Gastrocnemius medialis (tissue), 4 donors: ENCODE measurements at regions not wholly inside any gene's neighbourhood (a gene's known extent, or its start where the extent isn't known, plus 50 kb on each side); places are given as distances from the start of the nearest gene placed in this dataset.

Source experiments
- ATAC-seq, 2 donors: fragments of 150-250 bp; one replicate each; pipeline ENCODE4 v1.9.1; 2016
- DNase-seq, 2 donors: peaks; one replicate each; pipeline ENCODE4 v3.0.0-alpha.2; 2019
- H3K27ac ChIP-seq, 4 donors: fragments of 200-600 bp; sonication (generic); 1 replicate in 1 of 4; 2 replicates in 3 of 4; pipeline ENCODE4 v1.5.1; 2016 to 2018; ENCODE audit warnings: mild to moderate bottlenecking in 2 of 4, moderate library complexity in 1 of 4
- H3K27me3 ChIP-seq, 3 donors: fragments of 200-600 bp; sonication (generic) in 2 of 3; 1 replicate in 1 of 3; 2 replicates in 2 of 3; pipeline versions ENCODE4 v1.5.1 to v1.6.0; 2016 to 2019; ENCODE audit warnings: mild to moderate bottlenecking in 1 of 3, moderate library complexity in 1 of 3
- H3K36me3 ChIP-seq, 2 donors: fragments of 200-600 bp; sonication (generic) in 1 of 2; one replicate each; pipeline ENCODE4 v1.5.1; 2017 to 2018
- H3K4me1 ChIP-seq, 2 donors: fragments of 200-600 bp; sonication (generic) in 1 of 2; one replicate each; pipeline ENCODE4 v1.5.1; 2016 to 2017; ENCODE audit warnings: mild to moderate bottlenecking in 2 of 2
- H3K4me3 ChIP-seq, 4 donors: fragments of 200-600 bp; sonication (generic) in 3 of 4; 1 replicate in 1 of 4; 2 replicates in 3 of 4; pipeline ENCODE4 v1.5.1; 2016 to 2019; ENCODE audit warnings: mild to moderate bottlenecking in 2 of 4
- H3K9me3 ChIP-seq, 3 donors: fragments of 200-600 bp; sonication (generic) in 2 of 3; 1 replicate in 1 of 3; 2 replicates in 2 of 3; pipeline ENCODE4 v1.5.1; 2016 to 2019
- CTCF ChIP-seq, 5 experiments: fragments of 450-650 bp in 3 of 5; fragments of 200-600 bp in 2 of 5; sonication (generic) in 2 of 5; IDR thresholded peaks in 4 of 5; conservative IDR thresholded peaks in 1 of 5; 1 replicate in 4 of 5; 2 replicates in 1 of 5; pipeline ENCODE4 v1.5.1; 2016 to 2019; ENCODE audit warnings: antibody characterized with exemption in 5 of 5, mild to moderate bottlenecking in 3 of 5, moderate library complexity in 3 of 5
- POLR2A ChIP-seq, 2 donors: fragments of 450-650 bp; IDR thresholded peaks; one replicate each; pipeline ENCODE4 v1.6.1; 2017; ENCODE audit warnings: antibody characterized with exemption in 2 of 2, mild to moderate bottlenecking in 2 of 2, moderate library complexity in 2 of 2
- in situ Hi-C, 4 donors: fragments of 200-750 bp; cut with MboI; loops; one replicate each; pipeline versions ENCODE4 v1.15.0 to v1.8.0; 2017; ENCODE audit warnings: low sequenced_read_pairs in 4 of 4
- intact Hi-C: fragments of 100-400 bp; cut with DNase I; formaldehyde crosslinking; loops from one replicate; pipeline ENCODE4 v1.15.1; 2023; ENCODE audit warnings: low total_unique reads

GRCh38 chr4:28362169-28362568, 1501.5 kb downstream of the STIM2 start:
- in situ Hi-C loops (no loop called here), intact Hi-C loops (no loop called here)
- H3K27me3 ChIP-seq, result no peaks in the 10 kb centered on the region
- no peak overlapping the region for H3K4me3 ChIP-seq
- no peaks in the 10 kb centered on the region for H3K9me3 ChIP-seq
- no peak for ATAC-seq
- H3K27ac ChIP-seq, result no peak overlapping the region
- H3K4me1 ChIP-seq, result no peaks in the 10 kb centered on the region
- no peak for DNase-seq
- no peaks in the 10 kb centered on the region for H3K36me3 ChIP-seq
- TF ChIP-seq CTCF (IDR thresholded peaks at IDR 0.05 in 4 of 5, conservative IDR thresholded peaks at IDR 0.05 in 1 of 5) (no peak), POLR2A (IDR thresholded peaks at IDR 0.05) (no peak)

DNA sequence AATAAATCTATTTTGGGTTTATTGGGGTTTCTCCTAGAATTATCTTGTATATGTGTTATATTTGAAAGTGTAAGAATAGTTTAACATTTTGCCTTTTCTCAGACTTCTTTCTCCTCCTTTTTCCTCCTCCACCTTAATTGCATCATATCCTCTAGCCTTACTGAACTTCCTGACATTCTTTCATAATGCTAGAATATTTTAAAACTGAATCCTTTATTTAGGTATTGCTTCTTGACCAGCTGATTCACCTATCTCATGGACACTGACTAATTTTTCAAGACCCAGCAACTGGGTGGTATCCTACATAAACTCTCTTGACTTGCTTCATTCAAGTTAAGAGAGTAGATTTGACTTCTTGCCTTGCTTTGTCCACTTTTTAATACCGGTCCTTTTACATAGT, 1508.9 kb downstream of the STIM2 start:
- TF ChIP-seq CTCF (IDR thresholded peaks at IDR 0.05 in 4 of 5, conservative IDR thresholded peaks at IDR 0.05 in 1 of 5), result no peak
- TF ChIP-seq POLR2A (IDR thresholded peaks at IDR 0.05), result no peak
- Histone ChIP-seq H3K36me3 (no peaks in the 10 kb centered on the region), H3K27ac (no peak overlapping the region), H3K27me3 (no peaks in the 10 kb centered on the region), H3K4me3 (no peak overlapping the region), H3K9me3 (no peaks in the 10 kb centered on the region), H3K4me1 (no peaks in the 10 kb centered on the region)
- ATAC-seq, result no peak
- in situ Hi-C loops (no loop called here), intact Hi-C loops (no loop called here)
- no peak for DNase-seq

DNA sequence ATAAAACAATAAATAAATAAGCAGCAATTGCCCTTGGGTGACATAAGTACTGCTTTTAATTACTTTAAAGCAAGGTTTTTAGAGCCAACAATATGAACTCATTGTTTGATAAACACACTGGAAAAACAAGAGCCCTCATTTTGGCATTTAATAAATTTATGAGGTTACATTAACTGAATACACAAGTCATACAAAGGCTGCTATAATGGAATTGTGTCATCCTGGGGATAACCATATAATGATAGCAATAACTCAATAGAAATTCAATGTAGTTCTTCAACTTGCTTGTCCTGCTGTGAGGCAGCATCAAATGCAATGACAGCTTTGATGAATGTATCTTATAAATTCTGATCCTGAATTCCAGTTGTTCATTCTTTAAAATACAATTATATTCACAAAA, 1512.5 kb downstream of the STIM2 start:
- H3K27ac ChIP-seq, result no peak overlapping the region
- H3K9me3 ChIP-seq, result no peaks in the 10 kb centered on the region
- intact Hi-C loops, result no loop called here
- TF ChIP-seq CTCF (IDR thresholded peaks at IDR 0.05 in 4 of 5, conservative IDR thresholded peaks at IDR 0.05 in 1 of 5) (no peak), POLR2A (IDR thresholded peaks at IDR 0.05) (no peak)
- no peaks in the 10 kb centered on the region for H3K4me1 ChIP-seq
- DNase-seq (no peak), ATAC-seq (no peak)
- no peak overlapping the region for H3K4me3 ChIP-seq
- no peaks in the 10 kb centered on the region for H3K36me3 ChIP-seq
- H3K27me3 ChIP-seq, result no peaks in the 10 kb centered on the region
- in situ Hi-C loops, result no loop called here

GRCh38 chr4:28373601-28374000, 1513.0 kb downstream of the STIM2 start:
- Histone ChIP-seq H3K4me1 (no peaks in the 10 kb centered on the region), H3K36me3 (no peaks in the 10 kb centered on the region), H3K27ac (no peak overlapping the region), H3K27me3 (no peaks in the 10 kb centered on the region), H3K4me3 (no peak overlapping the region), H3K9me3 (no peaks in the 10 kb centered on the region)
- no peak for TF ChIP-seq POLR2A (IDR thresholded peaks at IDR 0.05)
- TF ChIP-seq CTCF (IDR thresholded peaks at IDR 0.05 in 4 of 5, conservative IDR thresholded peaks at IDR 0.05 in 1 of 5), result no peak
- intact Hi-C loops, result no loop called here
- ATAC-seq (no peak), DNase-seq (no peak)
- in situ Hi-C loops, result no loop called here

DNA sequence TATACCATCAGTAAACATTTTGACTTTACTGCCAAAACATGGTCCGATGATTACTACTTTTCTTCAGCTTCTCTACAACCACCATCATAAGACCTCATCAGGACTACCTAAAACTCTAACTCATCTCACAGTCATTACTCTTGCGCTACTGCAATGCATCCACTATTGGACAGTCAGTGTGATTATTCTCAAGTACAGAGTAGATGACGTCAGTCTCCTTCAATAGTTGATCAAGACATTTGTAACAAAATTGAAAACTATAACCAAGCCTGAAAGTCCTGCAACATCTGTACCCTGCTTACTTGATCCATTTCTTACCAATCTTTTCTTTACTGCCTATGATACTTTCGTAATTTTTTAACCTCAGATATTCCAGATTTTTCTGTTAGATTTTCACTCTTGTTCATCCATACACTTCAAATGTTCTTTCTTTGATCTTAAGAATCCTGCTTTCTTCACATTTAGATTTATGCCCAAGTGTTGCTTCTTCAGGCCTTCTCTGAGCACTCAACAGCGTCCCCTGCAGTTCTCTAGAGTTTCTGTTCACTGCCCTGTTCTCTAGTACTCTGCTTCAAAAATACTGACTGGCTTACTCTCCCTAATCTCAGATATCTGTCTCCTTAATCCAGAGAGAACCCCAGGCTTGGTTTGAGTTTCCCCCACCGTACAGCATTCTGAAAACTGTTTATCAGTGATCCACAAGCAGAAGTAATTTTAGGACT, 1517.6 kb downstream of the STIM2 start:
- Histone ChIP-seq H3K4me3 (no peak overlapping the region), H3K36me3 (no peaks in the 10 kb centered on the region), H3K27ac (no peak overlapping the region), H3K4me1 (no peaks in the 10 kb centered on the region), H3K27me3 (no peaks in the 10 kb centered on the region), H3K9me3 (no peaks in the 10 kb centered on the region)
- DNase-seq, result no peak
- TF ChIP-seq POLR2A (IDR thresholded peaks at IDR 0.05) (no peak), CTCF (IDR thresholded peaks at IDR 0.05 in 4 of 5, conservative IDR thresholded peaks at IDR 0.05 in 1 of 5) (no peak)
- ATAC-seq, result no peak
- intact Hi-C loops, result no loop called here
- in situ Hi-C loops, result no loop called here
